ENCODE measurements at regions not wholly inside any gene's neighbourhood (a gene's known extent, or its start where the extent isn't known, plus 50 kb on each side); places are given as distances from the start of the nearest gene placed in this dataset.

- TF ChIP-seq MXI1 (IDR thresholded peaks at IDR 0.05; ENCODE audit: low read depth, low read length) (no peak), FOXM1 (IDR thresholded peaks at IDR 0.05; ENCODE audit: low read depth, low read length) (no peak), CREM (IDR thresholded peaks at IDR 0.05; ENCODE audit: low read depth) (no peak), IRF4 (IDR thresholded peaks at IDR 0.05; ENCODE audit: low read depth, low read length) (no peak), RFX5 (IDR thresholded peaks at IDR 0.05; ENCODE audit: low read depth, low read length) (no peak), REST (IDR thresholded peaks at IDR 0.05; ENCODE audit: low read depth, low read length) (no peak), ZBTB33 (IDR thresholded peaks at IDR 0.05) (no peak), CHD4 (IDR thresholded peaks at IDR 0.05) (no peak), ATF2 (IDR thresholded peaks at IDR 0.05; ENCODE audit: low read length) (no peak), ZNF687 (IDR thresholded peaks at IDR 0.05) (no peak), NR2F1 (conservative IDR thresholded peaks at IDR 0.05) (no peak)
Observed at GRCh38 chrX:1743105-1743504, 128.2 kb downstream of the ASMT start.
